Lung (tissue), 11 donors: ENCODE measurements at regions not wholly inside any gene's neighbourhood (a gene's known extent, or its start where the extent isn't known, plus 50 kb on each side); places are given as distances from the start of the nearest gene placed in this dataset.

ENCODE experiments used
- ATAC-seq: fragments of 200-7000 bp; cut with Tn5 transposase; one replicate; pipeline ENCODE4 v1.9.1; 2020; ENCODE audit warnings: moderate number of reproducible peaks; ENCODE audit not compliant: insufficient read depth, low FRiP score
- DNase-seq, 3 donors: peaks; one replicate each; pipeline ENCODE4 v3.0.0-alpha.2; 2013 to 2017
- H3K27ac ChIP-seq, 2 donors: one replicate each; pipeline ENCODE4 v1.5.1; 2013; ENCODE audit warnings: mild to moderate bottlenecking in 2 of 2, moderate library complexity in 2 of 2, control low read depth in 1 of 2, inconsistent platforms in 1 of 2, low read depth in 1 of 2, low read length in 1 of 2
- H3K27me3 ChIP-seq, 3 donors: one replicate each; pipeline ENCODE4 v1.5.1; 2013; ENCODE audit warnings: low read length in 2 of 3; ENCODE audit not compliant: control insufficient read depth in 3 of 3, insufficient read depth in 3 of 3
- H3K36me3 ChIP-seq, 4 donors: one replicate each; pipeline ENCODE4 v1.5.1; 2013; ENCODE audit warnings: low read length in 4 of 4, mild to moderate bottlenecking in 1 of 4, moderate library complexity in 1 of 4; ENCODE audit not compliant: control insufficient read depth in 4 of 4, insufficient read depth in 4 of 4
- H3K4me1 ChIP-seq, 5 donors: one replicate each; pipeline ENCODE4 v1.5.1; 2013; ENCODE audit warnings: low read length in 5 of 5, mild to moderate bottlenecking in 2 of 5, moderate library complexity in 1 of 5; ENCODE audit not compliant: control insufficient read depth in 5 of 5, insufficient read depth in 5 of 5
- H3K4me3 ChIP-seq: one replicate; pipeline ENCODE4 v1.5.1; 2013; ENCODE audit warnings: mild to moderate bottlenecking, control low read depth, moderate library complexity
- H3K9ac ChIP-seq, 2 donors: one replicate each; pipeline ENCODE4 v1.5.1; 2013; ENCODE audit warnings: low read length in 2 of 2, control low read depth in 1 of 2; ENCODE audit not compliant: insufficient read depth in 1 of 2
- H3K9me3 ChIP-seq, 4 donors: one replicate each; pipeline ENCODE4 v1.5.1; 2013; ENCODE audit warnings: low read length in 3 of 4, mild to moderate bottlenecking in 1 of 4, moderate library complexity in 1 of 4; ENCODE audit not compliant: control insufficient read depth in 4 of 4, insufficient read depth in 3 of 4
- WGBS, 2 donors: extraction: QIAGEN DNeasy Blood & Tissue Kit; methylation state at CpG; one replicate each; pipeline ENCODE4 v1.1.7; 2013; 5-methylcytosine and 5-hydroxymethylcytosine counted together
- TF ChIP-seq, protein P1 (sequence below): IDR thresholded peaks from 2 replicates; pipeline ENCODE4 v1.5.1; 2012; ENCODE audit warnings: mild to moderate bottlenecking; ENCODE audit errors: control extremely low read depth, extremely low read depth
- donor health status: control.
- donor health status: control.
- donor health status: Bipolar disorder and iron deficiency.
- donor health status: healthy.
- donor health status: DM: yes; HTN: yes; CAD: no.

GRCh38 chr3:59271971-59272370, 222.1 kb upstream of the CFAP20DC start:
- Histone ChIP-seq H3K36me3 (no peaks in the 10 kb centered on the region), H3K9ac (no peak overlapping the region), H3K27ac (no peak overlapping the region), H3K4me1 (no peaks in the 10 kb centered on the region), H3K4me3 (no peak overlapping the region), H3K27me3 (no peaks in the 10 kb centered on the region), H3K9me3 (peaks cover 0 to 6% (median 0%) of the 10 kb centered on the region in 4 donors)
- no peak for ATAC-seq
- TF ChIP-seq, protein P1, sequence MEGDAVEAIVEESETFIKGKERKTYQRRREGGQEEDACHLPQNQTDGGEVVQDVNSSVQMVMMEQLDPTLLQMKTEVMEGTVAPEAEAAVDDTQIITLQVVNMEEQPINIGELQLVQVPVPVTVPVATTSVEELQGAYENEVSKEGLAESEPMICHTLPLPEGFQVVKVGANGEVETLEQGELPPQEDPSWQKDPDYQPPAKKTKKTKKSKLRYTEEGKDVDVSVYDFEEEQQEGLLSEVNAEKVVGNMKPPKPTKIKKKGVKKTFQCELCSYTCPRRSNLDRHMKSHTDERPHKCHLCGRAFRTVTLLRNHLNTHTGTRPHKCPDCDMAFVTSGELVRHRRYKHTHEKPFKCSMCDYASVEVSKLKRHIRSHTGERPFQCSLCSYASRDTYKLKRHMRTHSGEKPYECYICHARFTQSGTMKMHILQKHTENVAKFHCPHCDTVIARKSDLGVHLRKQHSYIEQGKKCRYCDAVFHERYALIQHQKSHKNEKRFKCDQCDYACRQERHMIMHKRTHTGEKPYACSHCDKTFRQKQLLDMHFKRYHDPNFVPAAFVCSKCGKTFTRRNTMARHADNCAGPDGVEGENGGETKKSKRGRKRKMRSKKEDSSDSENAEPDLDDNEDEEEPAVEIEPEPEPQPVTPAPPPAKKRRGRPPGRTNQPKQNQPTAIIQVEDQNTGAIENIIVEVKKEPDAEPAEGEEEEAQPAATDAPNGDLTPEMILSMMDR: no peak
- 82 to 84% methylated on average over 2 of the region's 2 CpGs for WGBS, 2 donors
- DNase-seq: no peak

DNA sequence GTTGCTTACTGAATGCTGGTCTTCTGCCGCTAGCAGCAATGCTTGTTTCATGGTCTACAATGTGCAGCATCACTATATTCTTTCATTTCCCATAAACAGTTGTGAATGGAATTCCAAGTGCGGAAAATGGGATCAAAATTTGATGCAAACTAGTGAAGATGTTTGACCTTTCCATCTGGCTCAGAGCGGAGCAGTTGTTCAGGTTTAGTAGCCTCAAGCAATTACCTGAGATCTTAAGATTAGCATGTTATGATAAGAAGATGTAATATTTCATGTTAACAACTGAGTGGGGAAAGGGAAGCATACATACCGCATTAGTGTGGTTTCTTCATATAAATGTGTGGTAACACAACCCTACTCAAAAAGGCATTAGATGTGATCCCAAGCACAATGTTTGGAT, 221.1 kb upstream of the CFAP20DC start:
- H3K9me3 ChIP-seq: peaks cover 0 to 6% (median 0%) of the 10 kb centered on the region in 4 donors
- no peaks in the 10 kb centered on the region for H3K4me1 ChIP-seq
- ATAC-seq (no peak), DNase-seq (no peak)
- H3K27ac ChIP-seq: no peak overlapping the region
- TF ChIP-seq, protein P1: no peak
- H3K4me3 ChIP-seq: no peak overlapping the region
- H3K9ac ChIP-seq: no peak overlapping the region
- 94% methylated on average over 4 of the region's 4 CpGs for WGBS, 2 donors
- H3K36me3 ChIP-seq: no peaks in the 10 kb centered on the region
- no peaks in the 10 kb centered on the region for H3K27me3 ChIP-seq

DNA sequence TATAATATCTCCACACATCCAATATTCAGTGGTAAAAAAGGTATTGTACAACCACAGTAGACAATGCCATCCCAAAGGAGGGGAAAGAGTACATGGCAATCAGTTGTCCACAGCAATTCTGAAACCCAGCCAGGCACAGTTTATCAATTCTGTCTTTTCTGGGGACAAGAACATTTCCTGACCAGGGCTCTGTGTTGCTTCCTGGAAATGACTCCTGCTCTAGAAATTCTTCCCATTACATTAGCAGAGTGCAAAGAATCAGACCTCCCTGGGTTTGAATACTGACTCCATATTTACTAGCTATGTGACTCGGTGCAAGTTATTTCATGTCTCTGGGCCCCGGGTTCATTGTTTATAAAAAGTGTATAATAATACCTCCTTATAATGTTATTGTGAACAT, 220.4 kb upstream of the CFAP20DC start:
- ATAC-seq (no peak), DNase-seq (no peak)
- H3K4me1 ChIP-seq: no peaks in the 10 kb centered on the region
- 82 to 87% methylated on average over 2 of the region's 2 CpGs for WGBS, 2 donors
- TF ChIP-seq, protein P1: no peak
- no peak overlapping the region for H3K27ac ChIP-seq
- peaks cover 0 to 6% (median 0%) of the 10 kb centered on the region in 4 donors for H3K9me3 ChIP-seq
- H3K9ac ChIP-seq: no peak overlapping the region
- no peaks in the 10 kb centered on the region for H3K27me3 ChIP-seq
- no peak overlapping the region for H3K4me3 ChIP-seq
- H3K36me3 ChIP-seq: no peaks in the 10 kb centered on the region

- DNase-seq (no peak), ATAC-seq (no peak)
- no peak overlapping the region for H3K4me3 ChIP-seq
- no peaks in the 10 kb centered on the region for H3K4me1 ChIP-seq
- H3K27me3 ChIP-seq: no peaks in the 10 kb centered on the region
- 71% methylated on average over 1 of the region's 1 CpG for WGBS, 2 donors
- no peak overlapping the region for H3K9ac ChIP-seq
- TF ChIP-seq, protein P1: no peak
- H3K9me3 ChIP-seq: peaks cover 0 to 4% (median 0%) of the 10 kb centered on the region in 4 donors
- no peak overlapping the region for H3K27ac ChIP-seq
- no peaks in the 10 kb centered on the region for H3K36me3 ChIP-seq
These were observed 218.3 kb upstream of the CFAP20DC start for GRCh38 chr3:59268170-59268569.
